Loucy (cell line): ENCODE measurements at regions not wholly inside any gene's neighbourhood (a gene's known extent, or its start where the extent isn't known, plus 50 kb on each side); places are given as distances from the start of the nearest gene placed in this dataset.

Experiments used
- H2AFZ ChIP-seq: fragments of 200-600 bp; sonication (generic); 2 replicates; pipeline ENCODE4 v1.6.0; 2016; ENCODE audit warnings: antibody characterized with exemption, mild to moderate bottlenecking, low read length, moderate library complexity
- H3F3A ChIP-seq: fragments of 200-600 bp; 2 replicates; pipeline ENCODE4 v1.6.0; 2016; ENCODE audit warnings: antibody characterized with exemption, low read depth, mild to moderate bottlenecking
- H3K27me3 ChIP-seq: fragments of 200-600 bp; sonication (generic); 2 replicates; pipeline ENCODE4 v1.6.1; 2014; ENCODE audit warnings: low read length, mild to moderate bottlenecking; ENCODE audit not compliant: insufficient read depth, poor library complexity, severe bottlenecking
- H3K36me3 ChIP-seq: fragments of 200-600 bp; sonication (generic); 2 replicates; pipeline ENCODE4 v1.6.1; 2016; ENCODE audit warnings: low read length; ENCODE audit not compliant: insufficient read depth
- H3K4me1 ChIP-seq: fragments of 200-600 bp; sonication (generic); 2 replicates; pipeline ENCODE4 v1.5.1; 2014; ENCODE audit warnings: low read length, mild to moderate bottlenecking; ENCODE audit not compliant: insufficient read depth, poor library complexity, severe bottlenecking
- H3K4me2 ChIP-seq: fragments of 200-600 bp; sonication (generic); 2 replicates; pipeline ENCODE4 v1.6.0; 2014; ENCODE audit warnings: antibody characterized with exemption, low read length, low read depth, mild to moderate bottlenecking; ENCODE audit not compliant: poor library complexity, severe bottlenecking
- H3K4me3 ChIP-seq: fragments of 200-600 bp; sonication (generic); 2 replicates; pipeline ENCODE4 v1.5.1; 2014; ENCODE audit warnings: low read length, mild to moderate bottlenecking, mixed read lengths; ENCODE audit not compliant: poor library complexity, severe bottlenecking
- H3K79me2 ChIP-seq: fragments of 200-600 bp; sonication (generic); 2 replicates; pipeline ENCODE4 v1.6.1; 2014; ENCODE audit warnings: low read length; ENCODE audit not compliant: insufficient read depth
- H3K9ac ChIP-seq: fragments of 200-600 bp; sonication (generic); 2 replicates; pipeline ENCODE4 v1.6.0; 2014; ENCODE audit warnings: mild to moderate bottlenecking, low read depth, low read length, moderate library complexity; ENCODE audit not compliant: poor library complexity, severe bottlenecking
- H3K9me2 ChIP-seq: fragments of 200-600 bp; sonication (generic); replicated peaks from 2 replicates; pipeline ENCODE4 v1.6.1; 2016; ENCODE audit warnings: low read depth, low read length, mixed read lengths
- H3K9me3 ChIP-seq: fragments of 200-600 bp; sonication (generic); 2 replicates; pipeline ENCODE4 v1.6.1; 2014; ENCODE audit warnings: mild to moderate bottlenecking, antibody characterized with exemption, low read length, low read depth; ENCODE audit not compliant: insufficient read depth
- H4K20me1 ChIP-seq: fragments of 200-600 bp; sonication (generic); 2 replicates; pipeline ENCODE4 v1.6.0; 2014; ENCODE audit warnings: antibody characterized with exemption, low read length, mild to moderate bottlenecking; ENCODE audit not compliant: insufficient read depth, poor library complexity, severe bottlenecking
- EZH2phosphoT487 ChIP-seq: fragments of 200-600 bp; IDR thresholded peaks from 2 replicates; pipeline ENCODE4 v1.6.1; 2018; ENCODE audit warnings: antibody characterized with exemption, mild to moderate bottlenecking, moderate library complexity, borderline replicate concordance
- TF ChIP-seq, protein P1 (sequence below): fragments of 200-600 bp; sonication (generic); conservative IDR thresholded peaks from 2 replicates; pipeline ENCODE4 v1.5.1; 2014; ENCODE audit warnings: mild to moderate bottlenecking, antibody characterized with exemption, low read length

DNA sequence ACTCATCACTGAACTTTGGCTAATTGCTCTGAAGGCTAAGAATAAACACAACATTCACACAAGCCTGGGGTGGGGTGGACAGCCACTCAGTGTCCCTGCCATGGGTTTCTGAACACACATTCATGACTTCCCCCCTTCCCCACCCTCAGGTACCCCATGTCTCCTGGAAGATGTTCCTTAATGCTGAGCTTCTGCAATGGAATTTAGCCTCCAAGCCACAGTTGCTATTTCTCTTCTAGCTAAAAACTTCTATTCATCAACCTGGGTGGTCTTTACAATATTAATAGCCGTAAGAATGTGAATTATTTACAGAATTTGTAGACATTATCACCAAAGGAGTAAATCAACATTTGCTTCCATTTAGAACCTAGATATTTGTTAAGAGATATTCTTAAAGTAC is 175.1 kb downstream of the ACKR3 start:
- no peak overlapping the region for H3K9ac ChIP-seq
- H3K4me2 ChIP-seq = no peak overlapping the region
- no peaks in the 10 kb centered on the region for H3K4me1 ChIP-seq
- no peaks in the 10 kb centered on the region for H4K20me1 ChIP-seq
- no peaks in the 10 kb centered on the region for H3K27me3 ChIP-seq
- H3K79me2 ChIP-seq = no peaks in the 10 kb centered on the region
- TF ChIP-seq EZH2phosphoT487 = no peak
- TF ChIP-seq, protein P1, sequence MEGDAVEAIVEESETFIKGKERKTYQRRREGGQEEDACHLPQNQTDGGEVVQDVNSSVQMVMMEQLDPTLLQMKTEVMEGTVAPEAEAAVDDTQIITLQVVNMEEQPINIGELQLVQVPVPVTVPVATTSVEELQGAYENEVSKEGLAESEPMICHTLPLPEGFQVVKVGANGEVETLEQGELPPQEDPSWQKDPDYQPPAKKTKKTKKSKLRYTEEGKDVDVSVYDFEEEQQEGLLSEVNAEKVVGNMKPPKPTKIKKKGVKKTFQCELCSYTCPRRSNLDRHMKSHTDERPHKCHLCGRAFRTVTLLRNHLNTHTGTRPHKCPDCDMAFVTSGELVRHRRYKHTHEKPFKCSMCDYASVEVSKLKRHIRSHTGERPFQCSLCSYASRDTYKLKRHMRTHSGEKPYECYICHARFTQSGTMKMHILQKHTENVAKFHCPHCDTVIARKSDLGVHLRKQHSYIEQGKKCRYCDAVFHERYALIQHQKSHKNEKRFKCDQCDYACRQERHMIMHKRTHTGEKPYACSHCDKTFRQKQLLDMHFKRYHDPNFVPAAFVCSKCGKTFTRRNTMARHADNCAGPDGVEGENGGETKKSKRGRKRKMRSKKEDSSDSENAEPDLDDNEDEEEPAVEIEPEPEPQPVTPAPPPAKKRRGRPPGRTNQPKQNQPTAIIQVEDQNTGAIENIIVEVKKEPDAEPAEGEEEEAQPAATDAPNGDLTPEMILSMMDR = no peak
- no peaks in the 10 kb centered on the region for H3K9me3 ChIP-seq
- no peaks in the 10 kb centered on the region for H3F3A ChIP-seq
- H3K36me3 ChIP-seq = no peaks in the 10 kb centered on the region
- no peak overlapping the region for H3K4me3 ChIP-seq
- H2AFZ ChIP-seq = no peak overlapping the region
- H3K9me2 ChIP-seq = no peaks in the 10 kb centered on the region

DNA sequence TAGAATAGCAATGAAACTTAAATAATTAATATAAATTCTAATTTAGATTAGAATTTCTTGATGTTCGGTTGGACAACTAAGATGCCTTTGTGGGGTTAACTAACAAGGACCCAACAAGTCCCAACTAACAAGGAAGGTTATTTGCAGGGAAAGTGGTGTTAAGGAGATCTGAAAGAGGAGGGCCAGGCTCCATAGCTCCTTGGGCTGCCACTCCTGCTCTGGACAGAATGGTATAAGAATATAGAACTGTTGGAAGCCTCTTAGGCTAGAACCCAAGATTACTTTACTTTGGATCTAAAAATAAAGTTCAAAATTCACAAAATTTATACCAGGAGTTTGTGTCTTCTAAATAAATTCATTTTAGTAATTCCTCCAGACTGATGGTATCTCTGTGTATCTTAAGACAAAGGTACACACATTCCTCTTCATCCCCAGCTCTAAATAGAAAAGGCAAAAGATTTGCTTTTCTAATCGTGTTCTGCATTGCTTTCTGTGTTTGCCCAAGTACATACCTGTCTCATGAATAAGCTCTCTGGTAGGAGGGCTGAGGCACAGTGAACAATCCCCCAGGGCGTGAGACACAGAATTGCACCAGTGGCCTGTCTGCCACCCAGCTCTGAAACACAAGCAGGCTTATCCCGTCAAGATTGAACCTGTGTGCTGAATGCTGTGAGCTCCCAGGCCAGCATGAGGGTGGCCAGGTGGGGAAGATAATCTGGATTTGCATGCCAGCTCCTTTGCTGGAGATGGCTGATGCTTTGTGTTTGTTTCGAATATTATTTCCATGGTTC is 176.0 kb downstream of the ACKR3 start:
- no peaks in the 10 kb centered on the region for H3K4me1 ChIP-seq

DNA sequence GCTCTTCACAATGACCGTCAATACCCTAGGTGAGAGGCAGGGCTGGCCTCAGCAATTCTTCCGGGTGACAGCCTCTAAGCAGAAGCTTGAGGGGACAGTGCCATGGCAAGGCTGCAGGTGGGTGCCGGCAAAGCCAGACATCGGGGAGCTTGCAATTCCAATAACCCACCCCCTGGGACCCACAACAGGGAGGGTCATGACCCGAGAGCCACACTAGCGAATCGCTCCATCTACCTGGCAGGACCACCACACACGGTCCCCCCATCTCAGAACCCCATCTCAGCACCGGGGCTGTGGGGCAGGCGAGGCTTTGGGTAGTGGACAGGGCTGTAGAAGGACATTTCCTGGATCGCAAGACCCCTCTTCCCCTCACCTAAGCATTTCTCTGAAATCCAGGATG is 177.2 kb downstream of the ACKR3 start:
- H3F3A ChIP-seq = no peaks in the 10 kb centered on the region
- no peak overlapping the region for H3K9ac ChIP-seq
- H4K20me1 ChIP-seq = no peaks in the 10 kb centered on the region
- no peak overlapping the region for H2AFZ ChIP-seq
- H3K4me3 ChIP-seq = no peak overlapping the region
- H3K36me3 ChIP-seq = no peaks in the 10 kb centered on the region
- H3K9me3 ChIP-seq = no peaks in the 10 kb centered on the region
- H3K27me3 ChIP-seq = no peaks in the 10 kb centered on the region
- H3K9me2 ChIP-seq = no peaks in the 10 kb centered on the region
- no peaks in the 10 kb centered on the region for H3K4me1 ChIP-seq
- no peaks in the 10 kb centered on the region for H3K79me2 ChIP-seq
- no peak overlapping the region for H3K4me2 ChIP-seq
- TF ChIP-seq EZH2phosphoT487 = no peak
- TF ChIP-seq, protein P1 = no peak

More for the DNA sequence above, 176.0 kb downstream of the ACKR3 start:
- Histone ChIP-seq H3K36me3 (no peaks in the 10 kb centered on the region), H3K9ac (no peak overlapping the region), H3K79me2 (no peaks in the 10 kb centered on the region), H3K27me3 (no peaks in the 10 kb centered on the region), H2AFZ (no peak overlapping the region), H3K9me3 (no peaks in the 10 kb centered on the region), H3K9me2 (no peaks in the 10 kb centered on the region), H4K20me1 (no peaks in the 10 kb centered on the region), H3K4me2 (no peak overlapping the region), H3F3A (no peaks in the 10 kb centered on the region), H3K4me3 (no peak overlapping the region)
- TF ChIP-seq, protein P1 = no peak
- TF ChIP-seq EZH2phosphoT487 = no peak
